ENCODE measurements at regions not wholly inside any gene's neighbourhood (a gene's known extent, or its start where the extent isn't known, plus 50 kb on each side); places are given as distances from the start of the nearest gene placed in this dataset.
A peak's percentile ranks its signal among the peaks of the same experiment; 100 is the strongest.
"Not testable (repeated sequence)": the region's sequence is repeated elsewhere in the genome, so short reads cannot be mapped to it uniquely, and the experiment has no call there.

DNA sequence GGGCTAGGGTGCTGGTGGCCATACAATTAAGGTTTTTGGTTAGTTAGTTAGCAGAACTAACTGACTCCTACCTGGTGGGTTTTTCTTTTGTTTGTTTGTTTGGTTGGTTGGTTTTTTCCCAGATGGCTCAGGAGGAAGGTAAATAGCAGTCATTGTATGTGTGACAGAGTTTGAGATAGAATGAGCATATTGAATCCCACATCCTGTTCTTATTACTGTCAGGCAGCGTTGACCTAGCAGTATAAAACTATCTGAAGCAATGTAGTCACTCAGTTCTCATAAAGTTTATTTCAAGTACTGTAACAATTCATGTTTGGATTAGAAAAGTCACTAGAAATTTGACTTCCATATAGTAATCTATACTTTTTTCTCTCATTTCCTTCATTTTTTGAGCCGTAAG lies 113.5 kb upstream of the NBPF19 start:
- DNase-seq: not testable (repeated sequence)

DNA sequence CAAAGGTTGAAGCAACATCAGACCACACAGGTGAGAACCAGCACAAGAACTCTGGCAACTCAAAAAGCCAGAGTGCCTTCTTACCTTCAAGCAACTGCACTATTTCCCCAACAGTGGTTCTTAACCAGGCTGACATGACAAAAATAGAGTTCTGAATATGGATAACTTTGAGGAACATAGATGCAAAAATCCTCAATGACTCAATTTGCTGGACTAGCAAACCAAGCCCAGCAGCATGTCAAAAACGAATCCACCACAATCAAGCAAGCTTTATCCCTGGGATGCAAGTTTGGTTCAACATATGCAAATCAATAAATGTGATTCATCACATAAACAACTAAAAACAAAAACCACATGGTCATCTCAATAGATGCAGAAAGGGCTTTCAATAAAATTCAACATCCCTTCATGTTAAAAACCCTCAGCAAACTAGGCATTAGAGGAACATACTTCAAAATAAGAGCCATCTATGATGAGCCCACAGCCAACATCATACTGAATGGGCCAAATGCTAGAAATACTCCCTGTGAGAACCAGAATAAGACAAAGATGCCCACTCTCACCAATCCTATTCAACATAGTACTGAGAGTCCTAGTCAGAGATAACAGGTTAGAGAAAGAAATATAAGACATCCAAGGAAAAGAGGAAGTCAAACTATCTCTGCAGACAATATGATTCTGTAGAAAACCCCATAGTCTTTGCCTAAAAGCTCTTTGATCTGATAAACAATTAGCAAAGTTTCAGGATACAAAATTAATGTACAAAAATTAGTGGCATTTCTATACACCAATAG lies 110.5 kb upstream of the NBPF19 start:
- DNase-seq: not testable (repeated sequence)

DNA sequence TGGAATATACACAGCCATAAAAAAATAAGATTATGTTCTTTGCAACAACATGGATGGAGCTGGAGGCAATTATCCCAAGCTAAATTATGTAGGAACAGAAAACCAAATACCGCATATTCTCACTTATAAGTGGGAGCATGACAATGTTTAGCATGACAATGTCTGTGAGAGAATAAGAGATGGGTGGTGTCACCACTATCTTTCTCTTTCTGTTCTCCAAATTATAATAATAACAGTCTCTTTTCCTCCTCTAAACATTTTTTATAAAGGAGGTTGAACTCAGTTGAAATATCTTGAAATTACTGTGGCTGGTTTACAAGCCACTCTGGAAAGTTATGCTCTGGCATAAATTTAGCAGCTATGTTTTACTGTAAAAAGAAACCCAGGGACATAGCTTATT lies 108.4 kb upstream of the NBPF19 start:
- not testable (repeated sequence) for DNase-seq

DNA sequence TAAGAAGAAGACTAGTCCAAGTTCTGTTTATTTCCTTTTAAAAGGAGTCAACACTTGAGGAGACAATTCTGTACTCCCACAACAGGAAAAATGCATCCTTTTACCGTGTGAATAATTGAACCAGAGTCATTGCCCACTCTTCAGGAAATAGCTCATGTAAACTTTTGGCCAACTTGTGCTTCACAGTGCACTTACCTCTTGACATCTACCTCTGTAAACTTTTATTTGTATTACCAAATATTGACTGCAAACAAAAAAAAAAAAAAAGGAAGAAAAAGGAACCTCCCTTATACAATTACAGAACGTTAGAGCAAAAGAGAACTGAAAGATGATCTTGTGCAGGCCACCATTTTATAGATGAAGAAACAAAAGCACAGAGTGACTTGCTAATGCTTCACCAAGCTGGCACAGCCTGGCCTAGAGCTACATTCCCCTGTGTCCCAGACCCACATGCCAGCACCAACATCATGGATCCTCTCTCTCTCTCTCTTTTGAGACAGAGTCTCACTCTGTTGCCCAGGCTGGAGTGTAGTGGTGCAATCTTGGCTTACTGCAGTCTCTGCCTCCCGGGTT lies 107.3 kb upstream of the NBPF19 start:
- DNase-seq: not testable (repeated sequence)

DNA sequence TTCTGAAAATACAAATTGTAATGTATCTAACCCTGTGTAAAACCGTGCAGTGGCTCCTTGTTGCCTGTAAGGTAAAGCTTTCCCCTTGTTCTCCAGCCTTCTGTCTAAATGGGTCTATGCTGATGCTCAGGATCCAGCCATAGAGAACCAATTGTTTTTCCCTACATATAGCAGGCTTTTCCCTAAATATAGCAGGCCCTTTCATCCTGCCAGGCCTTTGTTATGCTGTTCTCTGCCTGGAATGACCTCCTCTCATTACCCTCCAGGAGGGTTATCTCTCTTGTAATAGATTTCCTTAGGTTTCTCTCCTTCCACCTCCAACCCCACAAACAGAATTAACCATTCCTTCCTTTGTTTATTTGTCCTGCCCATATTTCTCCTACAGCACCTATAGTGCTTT lies 106.5 kb upstream of the NBPF19 start:
- DNase-seq: not testable (repeated sequence)

DNA sequence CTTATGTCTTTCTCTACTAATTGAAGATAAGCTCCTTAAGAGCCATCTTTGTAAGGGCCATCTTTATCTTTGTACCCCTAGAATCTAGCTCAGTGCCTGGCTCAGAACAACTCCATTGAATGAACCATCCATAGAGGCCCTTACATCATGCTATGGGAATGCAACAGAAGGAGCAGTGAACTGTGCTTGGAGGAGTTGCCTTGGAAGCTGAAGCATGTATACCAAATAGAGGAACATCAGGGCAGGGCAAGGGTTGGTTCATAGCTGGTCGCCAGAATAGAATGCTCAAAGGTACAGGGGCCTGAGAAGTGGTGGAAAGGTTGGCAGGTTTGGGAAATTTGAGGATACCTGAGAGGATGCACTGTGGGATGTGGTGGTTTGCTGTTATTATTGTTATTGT lies 105.8 kb upstream of the NBPF19 start:
- DNase-seq: not testable (repeated sequence)

DNA sequence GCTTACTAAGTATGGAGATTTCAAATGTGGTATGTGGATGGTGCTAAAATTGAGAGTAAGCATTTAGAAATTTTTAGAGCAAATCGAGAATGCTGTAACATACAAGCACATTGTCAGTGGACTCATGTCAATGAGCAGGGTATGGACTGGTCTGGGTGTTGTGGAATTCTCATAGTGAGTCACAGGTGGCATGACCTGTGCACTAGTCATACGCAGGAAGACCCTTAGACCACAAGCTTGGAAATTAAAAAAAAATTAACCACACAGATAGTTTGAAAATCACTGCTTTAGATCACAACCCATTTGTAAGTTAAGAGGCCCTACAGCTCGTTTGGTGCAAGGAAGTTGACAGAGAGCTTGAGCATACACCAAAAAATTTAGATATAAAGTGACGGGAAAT lies 102.9 kb upstream of the NBPF19 start:
- DNase-seq: not testable (repeated sequence)

DNA sequence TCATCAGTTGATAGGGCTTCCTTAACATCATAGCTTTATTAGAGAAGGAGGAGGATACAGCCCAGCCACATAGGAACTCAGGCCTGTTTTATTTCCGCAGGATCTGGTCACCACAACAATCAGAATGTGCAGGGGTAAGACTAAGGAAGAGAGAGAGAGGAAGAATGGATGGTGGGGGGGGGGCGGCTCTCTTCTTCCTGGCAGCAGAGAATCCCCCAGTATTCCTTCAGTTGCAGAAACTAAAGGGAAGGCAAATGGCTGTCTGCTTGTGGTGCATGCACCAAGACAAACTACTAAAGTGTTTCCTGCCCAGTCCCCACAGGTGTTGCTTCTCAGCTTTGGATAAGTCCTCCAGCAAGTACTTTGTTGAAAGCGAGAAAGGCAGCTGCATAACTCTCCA lies 96.4 kb upstream of the NBPF19 start:
- not testable (repeated sequence) for DNase-seq

DNA sequence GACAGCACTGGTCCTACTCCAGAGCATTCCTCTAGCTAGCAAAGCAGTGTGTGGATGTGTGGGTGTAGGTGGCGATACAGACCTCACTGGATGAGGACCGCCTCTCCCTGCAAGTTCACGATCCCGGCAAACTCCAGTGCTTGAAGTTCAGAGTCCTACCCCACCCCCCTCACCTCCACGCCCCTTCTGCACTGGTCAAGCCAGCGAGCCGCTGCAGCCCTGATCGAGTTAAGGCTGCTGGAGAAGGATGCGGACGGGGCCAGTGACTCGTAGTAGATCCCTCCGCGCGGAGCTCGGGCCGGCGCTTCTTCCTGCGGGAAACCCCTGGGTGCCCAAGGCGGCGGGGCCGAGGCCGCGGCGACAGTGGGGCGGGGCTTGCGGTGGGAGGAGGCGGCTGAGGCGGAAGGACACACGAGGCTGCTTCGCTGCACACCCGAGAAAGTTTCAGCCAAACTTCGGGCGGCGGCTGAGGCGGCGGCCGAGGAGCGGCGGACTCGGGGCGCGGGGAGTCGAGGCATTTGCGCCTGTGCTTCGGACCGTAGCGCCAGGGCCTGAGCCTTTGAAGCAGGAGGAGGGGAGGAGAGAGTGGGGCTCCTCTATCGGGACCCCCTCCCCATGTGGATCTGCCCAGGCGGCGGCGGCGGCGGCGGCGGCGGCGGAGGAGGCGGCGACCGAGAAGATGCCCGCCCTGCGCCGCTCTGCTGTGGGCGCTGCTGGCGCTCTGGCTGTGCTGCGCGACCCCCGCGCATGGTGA lies 84.5 kb upstream of the NBPF19 start:
- DNase-seq: peak; percentile 19

DNA sequence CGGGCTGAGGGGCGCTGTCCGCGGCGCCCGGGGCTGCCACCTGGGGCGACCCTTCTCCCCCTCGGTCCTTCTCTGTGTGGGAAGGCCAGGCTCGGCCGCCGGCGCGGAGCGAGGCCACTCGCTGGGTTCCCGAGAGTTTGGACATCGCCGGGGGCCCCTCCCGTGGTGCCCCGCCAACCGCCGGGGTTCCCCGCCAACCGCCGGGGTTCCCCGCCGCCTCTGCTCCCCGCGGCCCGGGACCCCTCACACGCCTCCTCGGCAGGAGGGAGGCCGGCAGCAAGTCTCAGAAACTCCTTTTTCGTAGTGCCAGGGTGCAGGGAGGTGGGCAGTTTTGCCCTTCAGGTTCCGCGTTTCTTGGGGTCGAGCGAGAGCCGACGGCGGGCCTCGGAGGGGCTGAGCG lies 83.9 kb upstream of the NBPF19 start:
- not testable (repeated sequence) for DNase-seq

DNA sequence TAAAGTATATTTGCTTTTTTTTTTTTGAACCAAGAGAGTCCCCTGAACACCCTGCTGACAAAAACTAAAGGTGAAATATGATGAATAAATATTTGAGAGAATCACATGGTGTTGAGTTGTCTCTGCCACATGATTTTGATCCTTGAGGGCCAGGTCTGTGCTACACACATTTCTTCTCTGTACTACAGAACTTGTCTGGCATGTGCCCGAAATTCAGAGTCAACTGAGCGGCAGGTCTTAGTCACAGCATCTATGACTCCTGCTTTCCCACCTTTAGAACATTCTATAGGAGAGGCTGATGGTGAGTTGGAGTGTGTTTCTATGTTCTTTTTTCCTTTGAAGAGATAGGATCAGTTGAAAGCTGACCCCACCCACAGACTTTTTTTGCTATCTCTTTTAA lies 79.0 kb upstream of the NBPF19 start:
- DNase-seq: not testable (repeated sequence)

DNA sequence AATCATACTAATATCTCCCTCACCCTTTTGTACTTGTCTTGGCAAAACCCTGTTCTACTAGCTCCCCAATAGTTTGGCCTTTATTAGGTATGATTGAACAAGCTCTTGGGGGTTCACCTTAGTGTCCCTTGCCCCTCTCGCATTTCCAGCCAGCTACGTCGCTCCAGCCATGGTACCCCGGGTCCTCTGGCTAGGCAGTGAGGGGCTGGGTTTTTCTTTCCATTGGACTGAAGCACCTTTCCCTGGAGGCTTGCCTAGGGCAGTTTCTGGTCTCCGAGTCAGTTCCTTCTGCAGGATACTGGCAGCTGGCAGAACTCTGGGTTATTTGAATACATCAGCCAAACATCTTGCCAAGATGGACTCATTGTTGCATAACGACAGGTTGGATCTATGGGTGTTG lies 76.3 kb upstream of the NBPF19 start:
- DNase-seq: not testable (repeated sequence)

DNA sequence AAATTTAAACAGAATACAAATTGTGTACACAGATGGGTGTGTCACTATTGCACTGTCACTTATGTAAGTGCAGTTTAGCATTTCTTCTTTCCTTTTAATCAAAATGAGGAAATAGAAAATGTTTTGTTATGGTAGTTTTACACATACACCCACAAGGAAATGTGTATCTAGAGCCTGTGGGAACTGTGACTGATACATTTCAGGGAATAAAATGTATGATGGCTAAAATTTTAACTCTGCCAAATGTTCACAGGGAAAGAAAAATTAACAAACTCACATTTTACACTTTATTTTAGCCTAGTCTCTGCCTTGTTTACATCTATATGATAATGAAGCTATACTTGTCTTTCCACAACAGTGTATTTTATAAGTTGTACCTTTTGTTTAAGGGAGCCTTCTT lies 66.4 kb upstream of the NBPF19 start:
- not testable (repeated sequence) for DNase-seq

DNA sequence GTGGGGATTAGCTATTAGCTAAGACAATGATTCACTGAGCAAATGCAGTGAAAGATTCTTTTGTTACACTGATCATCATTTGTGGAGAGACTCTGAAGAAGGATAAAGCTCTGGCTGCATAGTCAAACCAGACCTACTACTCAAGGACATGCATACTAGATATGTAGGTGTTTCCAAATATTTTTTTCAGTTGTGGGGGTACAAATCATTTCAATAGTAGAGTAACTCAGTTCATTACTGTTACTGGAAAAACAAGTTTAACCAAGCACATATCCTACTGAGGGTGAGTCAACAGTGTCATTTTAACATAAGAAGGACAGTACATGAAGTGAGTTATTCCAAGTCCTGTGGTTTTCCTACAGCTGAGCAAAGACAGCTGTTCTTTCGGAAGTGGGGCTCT lies 59.5 kb upstream of the NBPF19 start:
- not testable (repeated sequence) for DNase-seq

DNA sequence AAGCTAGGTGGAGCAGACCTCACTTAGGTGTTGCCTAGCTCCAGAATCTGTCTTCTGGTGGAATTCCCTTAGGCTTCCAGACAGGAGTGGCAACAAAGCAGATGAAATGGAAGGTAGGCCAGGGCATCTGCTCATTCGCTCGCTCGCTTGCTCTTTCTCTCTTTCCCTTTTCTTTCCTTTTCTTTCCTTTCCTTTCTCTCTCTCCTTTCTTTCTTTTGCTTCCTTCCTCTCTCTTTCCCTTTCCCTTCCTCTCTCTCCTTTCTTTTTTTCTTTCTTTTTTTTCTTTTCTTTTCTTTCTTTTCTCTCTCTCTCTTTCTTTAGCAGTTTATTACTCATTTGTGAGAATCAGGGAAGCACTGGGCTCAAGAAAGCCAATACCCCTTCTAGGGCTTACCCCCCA lies 56.1 kb upstream of the NBPF19 start:
- DNase-seq: not testable (repeated sequence)

DNA sequence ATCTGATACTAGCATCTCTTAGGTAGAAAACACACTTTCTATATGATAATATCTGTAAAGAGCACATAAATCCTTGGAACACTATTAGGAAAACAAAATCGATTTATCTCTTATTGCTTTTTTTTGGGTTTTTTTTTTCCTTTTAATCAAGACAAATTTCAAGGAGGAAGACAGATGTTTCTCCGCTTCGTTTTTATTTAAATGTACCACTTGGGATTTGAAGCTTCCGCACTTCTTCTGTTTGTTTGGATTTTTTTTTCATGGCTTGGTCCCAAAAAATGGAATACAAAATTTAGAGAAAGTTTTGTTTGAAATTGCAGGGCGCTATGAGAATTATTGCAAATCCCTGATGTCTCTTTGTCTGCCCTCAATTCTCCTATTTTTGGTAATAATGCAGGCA lies 51.7 kb upstream of the NBPF19 start:
- DNase-seq: peak; percentile 3
